ENCODE measurements at regions not wholly inside any gene's neighbourhood (a gene's known extent, or its start where the extent isn't known, plus 50 kb on each side); places are given as distances from the start of the nearest gene placed in this dataset.

- TF ChIP-seq, protein P1, sequence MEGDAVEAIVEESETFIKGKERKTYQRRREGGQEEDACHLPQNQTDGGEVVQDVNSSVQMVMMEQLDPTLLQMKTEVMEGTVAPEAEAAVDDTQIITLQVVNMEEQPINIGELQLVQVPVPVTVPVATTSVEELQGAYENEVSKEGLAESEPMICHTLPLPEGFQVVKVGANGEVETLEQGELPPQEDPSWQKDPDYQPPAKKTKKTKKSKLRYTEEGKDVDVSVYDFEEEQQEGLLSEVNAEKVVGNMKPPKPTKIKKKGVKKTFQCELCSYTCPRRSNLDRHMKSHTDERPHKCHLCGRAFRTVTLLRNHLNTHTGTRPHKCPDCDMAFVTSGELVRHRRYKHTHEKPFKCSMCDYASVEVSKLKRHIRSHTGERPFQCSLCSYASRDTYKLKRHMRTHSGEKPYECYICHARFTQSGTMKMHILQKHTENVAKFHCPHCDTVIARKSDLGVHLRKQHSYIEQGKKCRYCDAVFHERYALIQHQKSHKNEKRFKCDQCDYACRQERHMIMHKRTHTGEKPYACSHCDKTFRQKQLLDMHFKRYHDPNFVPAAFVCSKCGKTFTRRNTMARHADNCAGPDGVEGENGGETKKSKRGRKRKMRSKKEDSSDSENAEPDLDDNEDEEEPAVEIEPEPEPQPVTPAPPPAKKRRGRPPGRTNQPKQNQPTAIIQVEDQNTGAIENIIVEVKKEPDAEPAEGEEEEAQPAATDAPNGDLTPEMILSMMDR (conservative IDR thresholded peaks at IDR 0.05 in 1 of 2, IDR thresholded peaks at IDR 0.05 in 1 of 2; ENCODE audit: low read depth in 1 of 2, low read length in 2 of 2): no peak
- no peak for TF ChIP-seq EZH2 (IDR thresholded peaks at IDR 0.05; ENCODE audit: low read length, missing control alignments)
Observed at GRCh38 chr4:123945301-123945700, 548.7 kb downstream of the SPRY1 start.

Measured in fibroblast of lung (primary cell).